ENCODE measurements at regions not wholly inside any gene's neighbourhood (a gene's known extent, or its start where the extent isn't known, plus 50 kb on each side); places are given as distances from the start of the nearest gene placed in this dataset.

GRCh38 chr13:78306519-78307206, 296.7 kb downstream of the POU4F1 start:
- DNase-seq (no peak), ATAC-seq (no peak)
- Histone ChIP-seq H3K27me3 (no peaks in the 10 kb centered on the region), H3K36me3 (no peaks in the 10 kb centered on the region), H3K9me3 (no peaks in the 10 kb centered on the region), H3K4me1 (no peaks in the 10 kb centered on the region), H3K4me3 (no peak overlapping the region), H3K27ac (no peak overlapping the region)
- WGBS (ENCODE audit: insufficient coverage, low coverage, low lambda C conversion rate, missing lambda C conversion rate): 90% methylated on average over 3 of the region's 3 CpGs
- intact Hi-C loops (cut with DNase I): no loop called here
- TF ChIP-seq CTCF (IDR thresholded peaks at IDR 0.05) (no peak), POLR2A (IDR thresholded peaks at IDR 0.05) (no peak)

GRCh38 chr13:78305171-78305570, 298.2 kb downstream of the POU4F1 start:
- no peaks in the 10 kb centered on the region for H3K27me3 ChIP-seq
- no peak overlapping the region for H3K27ac ChIP-seq
- no peaks in the 10 kb centered on the region for H3K36me3 ChIP-seq
- ATAC-seq (no peak), DNase-seq (no peak)
- TF ChIP-seq POLR2A (IDR thresholded peaks at IDR 0.05) (no peak), CTCF (IDR thresholded peaks at IDR 0.05) (no peak)
- WGBS (ENCODE audit: insufficient coverage, low coverage, low lambda C conversion rate, missing lambda C conversion rate): 50% methylated on average over 3 of the region's 3 CpGs
- no peaks in the 10 kb centered on the region for H3K4me1 ChIP-seq
- no peak overlapping the region for H3K4me3 ChIP-seq
- no peaks in the 10 kb centered on the region for H3K9me3 ChIP-seq
- intact Hi-C loops (cut with DNase I): no loop called here

- no peaks in the 10 kb centered on the region for H3K4me1 ChIP-seq
- H3K36me3 ChIP-seq: no peaks in the 10 kb centered on the region
- intact Hi-C loops (cut with DNase I): no loop called here
- no peaks in the 10 kb centered on the region for H3K27me3 ChIP-seq
- no peak overlapping the region for H3K4me3 ChIP-seq
- H3K27ac ChIP-seq: no peak overlapping the region
- DNase-seq (no peak), ATAC-seq (no peak)
- no peak for TF ChIP-seq CTCF (IDR thresholded peaks at IDR 0.05)
- TF ChIP-seq POLR2A (IDR thresholded peaks at IDR 0.05): no peak
- no peaks in the 10 kb centered on the region for H3K9me3 ChIP-seq
Observed at GRCh38 chr13:78299832-78300623, 303.3 kb downstream of the POU4F1 start.

- H3K27me3 ChIP-seq: no peaks in the 10 kb centered on the region
- no peaks in the 10 kb centered on the region for H3K9me3 ChIP-seq
- no peaks in the 10 kb centered on the region for H3K36me3 ChIP-seq
- 21% methylated on average over 1 of the region's 1 CpG for WGBS (ENCODE audit: insufficient coverage, low coverage, low lambda C conversion rate, missing lambda C conversion rate)
- no peak for DNase-seq
- H3K4me3 ChIP-seq: no peak overlapping the region
- no peak overlapping the region for H3K27ac ChIP-seq
- no peak for ATAC-seq
- intact Hi-C loops (cut with DNase I): no loop called here
- no peaks in the 10 kb centered on the region for H3K4me1 ChIP-seq
- TF ChIP-seq CTCF (IDR thresholded peaks at IDR 0.05) (no peak), POLR2A (IDR thresholded peaks at IDR 0.05) (no peak)
Observed at GRCh38 chr13:78298657-78299056, 304.7 kb downstream of the POU4F1 start.
